MG63 (cell line): ENCODE measurements at regions not wholly inside any gene's neighbourhood (a gene's known extent, or its start where the extent isn't known, plus 50 kb on each side); places are given as distances from the start of the nearest gene placed in this dataset.

ENCODE experiments used
- DNase-seq: peaks from one replicate; pipeline ENCODE4 v3.0.0-alpha.2; 2020
- H3K27me3 ChIP-seq: fragments of 250-450 bp; sonication (Bioruptor Pico); 2 replicates; pipeline ENCODE4 v1.5.1; 2020; ENCODE audit warnings: mild to moderate bottlenecking, moderate library complexity
- H3K36me3 ChIP-seq: fragments of 250-450 bp; sonication (Bioruptor Pico); 2 replicates; pipeline ENCODE4 v1.5.1; 2020; ENCODE audit warnings: mild to moderate bottlenecking, moderate library complexity
- H3K4me3 ChIP-seq: fragments of 250-450 bp; sonication (Bioruptor Pico); 2 replicates; pipeline ENCODE4 v1.5.1; 2020; ENCODE audit warnings: mild to moderate bottlenecking, moderate library complexity
- H3K9me3 ChIP-seq: fragments of 250-450 bp; sonication (Bioruptor Pico); 2 replicates; pipeline ENCODE4 v1.5.1; 2020; ENCODE audit warnings: mild to moderate bottlenecking, moderate library complexity

GRCh38 chr1:69163779-69164178 is 403.9 kb upstream of the LRRC7 start:
- no peaks in the 10 kb centered on the region for H3K27me3 ChIP-seq

DNA sequence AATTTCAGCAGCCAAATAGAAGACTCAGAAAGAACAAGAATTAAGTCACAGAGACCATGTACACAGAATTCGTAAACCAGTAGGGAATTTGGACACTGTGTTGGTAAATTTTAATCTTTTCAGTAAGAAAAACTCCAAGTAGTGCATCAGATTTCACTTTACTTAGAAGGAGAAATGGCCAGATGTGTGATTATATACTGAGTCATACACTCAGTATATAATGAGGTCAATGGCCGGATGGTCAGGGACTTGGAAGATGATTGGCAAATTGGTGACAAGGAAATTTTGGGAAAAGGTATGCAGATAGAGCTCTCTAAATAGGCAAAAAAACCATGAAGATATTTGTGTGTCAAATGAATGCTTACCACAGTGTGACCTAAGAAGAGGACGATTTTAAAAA is 399.8 kb upstream of the LRRC7 start:
- Histone ChIP-seq H3K4me3 (no peak overlapping the region), H3K36me3 (no peaks in the 10 kb centered on the region), H3K27me3 (no peaks in the 10 kb centered on the region), H3K9me3 (no peaks in the 10 kb centered on the region)
- no peak for DNase-seq

More at GRCh38 chr1:69163779-69164178, 403.9 kb upstream of the LRRC7 start:
- DNase-seq: no peak
- Histone ChIP-seq H3K36me3 (no peaks in the 10 kb centered on the region), H3K9me3 (no peaks in the 10 kb centered on the region), H3K4me3 (no peak overlapping the region)

GRCh38 chr1:69171248-69171647 is 396.5 kb upstream of the LRRC7 start:
- no peak for DNase-seq
- H3K4me3 ChIP-seq: no peak overlapping the region
- no peaks in the 10 kb centered on the region for H3K9me3 ChIP-seq
- no peaks in the 10 kb centered on the region for H3K36me3 ChIP-seq
- no peaks in the 10 kb centered on the region for H3K27me3 ChIP-seq

- DNase-seq: no peak
- Histone ChIP-seq H3K4me3 (no peak overlapping the region), H3K9me3 (no peaks in the 10 kb centered on the region), H3K27me3 (no peaks in the 10 kb centered on the region), H3K36me3 (no peaks in the 10 kb centered on the region)
These were observed 395.4 kb upstream of the LRRC7 start for GRCh38 chr1:69172003-69173000.

GRCh38 chr1:69175053-69175452 is 392.7 kb upstream of the LRRC7 start:
- H3K4me3 ChIP-seq: no peak overlapping the region
- no peaks in the 10 kb centered on the region for H3K27me3 ChIP-seq
- H3K9me3 ChIP-seq: no peaks in the 10 kb centered on the region
- no peak for DNase-seq
- no peaks in the 10 kb centered on the region for H3K36me3 ChIP-seq

GRCh38 chr1:69180358-69180757 is 387.4 kb upstream of the LRRC7 start:
- Histone ChIP-seq H3K36me3 (no peaks in the 10 kb centered on the region), H3K4me3 (no peak overlapping the region), H3K9me3 (no peaks in the 10 kb centered on the region), H3K27me3 (no peaks in the 10 kb centered on the region)
- no peak for DNase-seq

DNA sequence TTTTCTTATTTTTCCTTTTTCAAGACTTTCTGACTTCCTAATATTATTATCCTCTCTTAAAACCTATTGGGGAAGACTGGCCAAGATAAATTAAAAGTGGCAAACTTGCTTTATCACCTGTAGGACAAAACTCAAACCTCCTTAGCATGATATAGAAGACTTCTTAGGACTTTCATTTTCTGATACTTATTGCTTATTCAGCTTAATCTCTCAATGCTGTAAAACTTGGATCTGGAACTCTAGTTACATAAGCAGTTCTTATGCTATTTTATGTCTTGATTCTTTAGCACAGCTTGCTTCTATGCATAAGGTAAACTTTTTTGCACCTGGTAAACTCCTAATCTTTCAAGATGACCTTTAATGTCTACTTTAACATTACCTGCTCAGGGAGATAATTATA is 382.3 kb upstream of the LRRC7 start:
- no peak for DNase-seq
- H3K4me3 ChIP-seq: no peak overlapping the region

GRCh38 chr1:69191335-69191734 is 376.4 kb upstream of the LRRC7 start:
- no peaks in the 10 kb centered on the region for H3K9me3 ChIP-seq
- H3K4me3 ChIP-seq: no peak overlapping the region
- H3K27me3 ChIP-seq: peaks cover 3% of the 10 kb centered on the region; the same call in 1 of the 2 replicates
- no peak for DNase-seq
- H3K36me3 ChIP-seq: no peaks in the 10 kb centered on the region

More for the DNA sequence above, 382.3 kb upstream of the LRRC7 start:
- Histone ChIP-seq H3K9me3 (no peaks in the 10 kb centered on the region), H3K27me3 (no peaks in the 10 kb centered on the region), H3K36me3 (no peaks in the 10 kb centered on the region)

DNA sequence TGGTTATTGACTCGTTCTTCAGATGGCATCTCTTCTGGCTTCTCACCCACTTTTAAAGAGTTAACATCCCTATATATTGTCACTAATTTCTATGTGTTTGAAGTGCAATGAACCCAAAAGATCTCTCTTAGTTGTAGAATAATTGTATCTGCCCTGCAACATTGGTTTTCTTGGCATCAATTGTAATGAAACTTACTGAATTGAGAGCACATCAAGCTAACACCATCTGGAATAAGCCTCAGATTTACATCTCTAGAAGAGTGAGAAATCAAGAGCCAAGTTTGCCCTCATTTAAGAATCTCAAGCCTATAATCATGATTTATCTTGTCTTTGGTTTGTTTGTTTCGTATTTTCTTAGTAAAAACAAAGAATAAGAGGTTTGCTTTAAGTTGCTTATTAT is 372.6 kb upstream of the LRRC7 start:
- Histone ChIP-seq H3K27me3 (peaks cover 3% of the 10 kb centered on the region; the same call in 1 of the 2 replicates), H3K9me3 (no peaks in the 10 kb centered on the region), H3K36me3 (no peaks in the 10 kb centered on the region), H3K4me3 (no peak overlapping the region)
- DNase-seq: no peak

- Histone ChIP-seq H3K4me3 (no peak overlapping the region), H3K36me3 (no peaks in the 10 kb centered on the region), H3K27me3 (peaks cover 3% of the 10 kb centered on the region; the same call in 1 of the 2 replicates), H3K9me3 (no peaks in the 10 kb centered on the region)
- DNase-seq: no peak
These were observed 371.7 kb upstream of the LRRC7 start for GRCh38 chr1:69196071-69196470.

DNA sequence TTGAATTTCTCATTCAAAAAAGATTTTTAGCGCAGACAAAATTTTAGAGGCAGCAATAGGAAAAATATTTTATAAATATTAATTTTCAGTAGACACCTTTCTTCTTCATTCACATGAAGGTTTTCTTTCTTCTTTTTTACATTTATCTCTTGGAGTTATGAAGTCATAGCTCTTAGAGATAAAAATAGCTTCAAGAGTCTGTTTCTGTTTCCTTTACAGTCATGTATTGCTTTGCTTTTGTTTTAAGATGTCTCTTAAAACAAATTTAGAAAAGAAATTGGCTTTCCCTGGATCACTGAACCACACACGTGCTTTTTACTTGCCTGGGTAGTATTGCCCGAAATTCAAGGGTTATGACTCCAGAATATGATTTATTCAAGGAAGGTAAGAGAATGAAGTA is 369.9 kb upstream of the LRRC7 start:
- H3K27me3 ChIP-seq: peaks cover 3% of the 10 kb centered on the region; the same call in 1 of the 2 replicates
- no peak for DNase-seq
- H3K36me3 ChIP-seq: no peaks in the 10 kb centered on the region
- no peak overlapping the region for H3K4me3 ChIP-seq
- H3K9me3 ChIP-seq: no peaks in the 10 kb centered on the region

GRCh38 chr1:69201716-69202115 is 366.0 kb upstream of the LRRC7 start:
- H3K9me3 ChIP-seq: no peaks in the 10 kb centered on the region
- DNase-seq: no peak
- no peaks in the 10 kb centered on the region for H3K27me3 ChIP-seq
- H3K36me3 ChIP-seq: no peaks in the 10 kb centered on the region
- H3K4me3 ChIP-seq: no peak overlapping the region

GRCh38 chr1:69203166-69203565 is 364.6 kb upstream of the LRRC7 start:
- Histone ChIP-seq H3K36me3 (no peaks in the 10 kb centered on the region), H3K4me3 (no peak overlapping the region), H3K9me3 (no peaks in the 10 kb centered on the region), H3K27me3 (no peaks in the 10 kb centered on the region)
- no peak for DNase-seq

DNA sequence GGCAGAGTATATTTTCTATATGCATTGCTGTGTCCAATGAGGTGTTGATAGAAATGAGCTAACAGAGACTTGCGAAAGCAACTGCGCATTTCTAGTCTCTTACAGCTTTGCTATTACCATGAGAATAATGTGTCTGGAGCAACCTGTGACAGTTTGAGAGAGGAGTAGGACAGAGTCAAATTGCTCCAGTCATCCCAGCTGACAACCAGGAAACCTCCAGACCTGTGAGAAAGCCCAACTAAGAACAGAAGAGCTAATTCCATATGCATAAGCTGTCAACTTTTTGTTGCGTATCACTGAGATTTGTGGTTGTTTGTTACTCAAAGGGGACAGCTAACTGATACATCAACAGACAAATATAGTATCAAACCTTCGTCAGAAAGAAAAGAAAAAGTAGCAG is 354.1 kb upstream of the LRRC7 start:
- H3K36me3 ChIP-seq: no peaks in the 10 kb centered on the region
- H3K27me3 ChIP-seq: no peaks in the 10 kb centered on the region
- H3K9me3 ChIP-seq: no peaks in the 10 kb centered on the region
- DNase-seq: no peak
- H3K4me3 ChIP-seq: no peak overlapping the region

DNA sequence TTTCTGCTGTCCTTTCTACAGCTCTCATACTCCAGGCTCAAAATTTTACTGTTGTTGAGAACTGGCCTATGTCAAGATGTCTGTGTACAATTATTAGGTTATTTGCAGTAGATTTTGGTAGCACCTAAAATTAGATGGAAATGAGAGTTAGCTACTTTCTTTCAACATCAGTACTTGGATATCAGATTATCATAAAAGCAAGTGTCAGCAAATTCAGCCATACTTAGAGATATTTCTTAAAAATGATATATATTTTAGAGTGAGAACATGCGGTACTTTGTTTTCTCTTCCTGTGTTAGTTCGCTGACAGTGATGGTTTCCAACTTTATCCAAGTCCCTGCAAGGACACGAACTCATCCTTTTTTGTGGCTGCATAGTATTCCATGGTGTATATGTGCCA is 351.8 kb upstream of the LRRC7 start:
- DNase-seq: no peak
- Histone ChIP-seq H3K36me3 (no peaks in the 10 kb centered on the region), H3K9me3 (no peaks in the 10 kb centered on the region), H3K27me3 (no peaks in the 10 kb centered on the region), H3K4me3 (no peak overlapping the region)

DNA sequence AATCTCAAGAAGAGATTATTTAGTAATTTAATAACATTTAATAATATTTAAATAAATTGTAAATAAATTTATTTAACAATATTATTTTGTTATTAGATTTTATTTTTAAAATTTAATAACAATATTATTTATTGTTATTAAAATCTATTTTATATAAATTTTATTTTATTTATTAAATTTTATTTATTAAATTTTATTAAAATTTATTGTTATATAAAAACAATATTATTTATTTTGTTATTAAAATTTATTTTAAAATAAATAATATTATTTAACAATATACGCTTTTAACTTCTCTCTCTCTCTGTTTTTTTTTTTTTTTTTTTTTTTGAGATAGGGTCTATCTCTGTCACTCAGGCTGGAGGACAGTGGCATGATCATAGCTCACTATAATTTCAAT is 347.1 kb upstream of the LRRC7 start:
- Histone ChIP-seq H3K4me3 (no peak overlapping the region), H3K27me3 (no peaks in the 10 kb centered on the region), H3K9me3 (no peaks in the 10 kb centered on the region), H3K36me3 (no peaks in the 10 kb centered on the region)
- no peak for DNase-seq

DNA sequence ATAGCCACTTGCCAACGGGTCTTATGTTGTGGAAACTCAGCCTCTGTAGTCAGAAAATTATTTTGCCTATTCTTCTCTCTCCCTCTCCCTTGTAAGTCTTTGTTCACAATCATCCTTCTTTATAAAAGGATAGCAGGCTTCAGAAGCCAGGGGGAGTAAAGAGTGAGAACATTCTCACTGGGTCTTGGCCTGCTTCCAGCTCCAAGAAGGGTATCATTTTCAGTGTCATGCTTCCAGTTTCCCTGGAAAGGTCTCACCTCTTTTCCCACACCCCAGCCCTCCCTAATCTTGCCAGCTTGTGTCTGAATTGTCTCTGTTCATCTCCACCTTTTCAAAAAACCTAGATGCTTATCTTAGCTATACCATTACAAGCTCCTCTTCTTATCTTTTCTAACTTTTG is 346.2 kb upstream of the LRRC7 start:
- H3K4me3 ChIP-seq: no peak overlapping the region
- no peaks in the 10 kb centered on the region for H3K36me3 ChIP-seq
- DNase-seq: no peak
- no peaks in the 10 kb centered on the region for H3K9me3 ChIP-seq
- H3K27me3 ChIP-seq: no peaks in the 10 kb centered on the region

GRCh38 chr1:69223156-69223555 is 344.6 kb upstream of the LRRC7 start:
- H3K4me3 ChIP-seq: no peak overlapping the region

More at GRCh38 chr1:69223156-69223555, 344.6 kb upstream of the LRRC7 start:
- Histone ChIP-seq H3K9me3 (no peaks in the 10 kb centered on the region), H3K36me3 (no peaks in the 10 kb centered on the region), H3K27me3 (no peaks in the 10 kb centered on the region)
- no peak for DNase-seq
